Heart left ventricle (tissue), 16 donors: ENCODE measurements at regions not wholly inside any gene's neighbourhood (a gene's known extent, or its start where the extent isn't known, plus 50 kb on each side); places are given as distances from the start of the nearest gene placed in this dataset.

Experiments
- ATAC-seq, 4 donors: fragments of 200-7000 bp; cut with Tn5 transposase; one replicate each; pipeline ENCODE4 v1.9.1; 2020 to 2022; ENCODE audit warnings: moderate library complexity in 4 of 4, mild to moderate bottlenecking in 3 of 4, moderate number of reproducible peaks in 1 of 4
- DNase-seq, 5 donors: peaks; one replicate each; pipeline ENCODE4 v3.0.0-alpha.2; 2020
- H3K27ac ChIP-seq, 12 donors: fragments of 200-600 bp; sonication (generic) in 4 of 12; one replicate each; pipeline versions ENCODE4 v1.5.0 to v1.8.0; 2016 to 2022; ENCODE audit warnings: mild to moderate bottlenecking in 2 of 12
- H3K27me3 ChIP-seq, 9 donors: fragments of 200-600 bp; sonication (generic) in 2 of 9; one replicate each; pipeline versions ENCODE4 v1.5.1 to v1.8.0; 2016 to 2022; ENCODE audit warnings: mild to moderate bottlenecking in 3 of 9
- H3K36me3 ChIP-seq, 9 donors: fragments of 200-600 bp; sonication (generic) in 2 of 9; one replicate each; pipeline versions ENCODE4 v1.5.0 to v1.8.0; 2018 to 2022; ENCODE audit warnings: mild to moderate bottlenecking in 2 of 9
- H3K4me1 ChIP-seq, 12 donors: fragments of 200-600 bp; sonication (generic) in 4 of 12; one replicate each; pipeline versions ENCODE4 v1.5.0 to v1.8.0; 2016 to 2022; ENCODE audit warnings: mild to moderate bottlenecking in 3 of 12
- H3K4me3 ChIP-seq, 12 donors: fragments of 200-600 bp; sonication (generic) in 4 of 12; one replicate each; pipeline versions ENCODE4 v1.5.0 to v1.8.0; 2017 to 2022; ENCODE audit warnings: mild to moderate bottlenecking in 9 of 12, moderate library complexity in 4 of 12
- H3K9me3 ChIP-seq, 12 donors: fragments of 200-600 bp; sonication (generic) in 4 of 12; one replicate each; pipeline versions ENCODE4 v1.5.0 to v1.8.0; 2016 to 2022; ENCODE audit warnings: mild to moderate bottlenecking in 1 of 12
- CTCF ChIP-seq, 12 donors: fragments of 200-600 bp; sonication (generic) in 4 of 12; IDR thresholded peaks; one replicate each; pipeline versions ENCODE4 v1.5.0 to v1.8.0; 2018 to 2022; ENCODE audit warnings: antibody characterized with exemption in 12 of 12, mild to moderate bottlenecking in 5 of 12
- POLR2A ChIP-seq, 2 donors: fragments of 450-650 bp; IDR thresholded peaks; one replicate each; pipeline ENCODE4 v1.6.1; 2017; ENCODE audit warnings: antibody characterized with exemption in 2 of 2, mild to moderate bottlenecking in 2 of 2, moderate library complexity in 2 of 2
- WGBS, 4 donors: extraction: QIAGEN DNeasy Blood & Tissue Kit in 2 of 4; methylation state at CpG; one replicate each; pipeline versions ENCODE4 v1.1.5 to v1.1.7; 2013 to 2018; 5-methylcytosine and 5-hydroxymethylcytosine counted together
- intact Hi-C, 10 donors: fragments of 100-400 bp; cut with DNase I; formaldehyde crosslinking; loops; one replicate each; pipeline versions ENCODE4 v1.11.1 to v1.14.2; 2022
- donor health status: ischemic (EF 13 %, LVEDD 7.1; RV severe dilation, severe dysfunction).
- donor health status: healthy with polysubstance abuse.
- donor health status: DM: no; HTN: yes; CAD: no.
- donor health status: DM: no; HTN: no; CAD: no.
- donor health status: ischemic (EF 25% LVEDD 6.9; RV normal size, moderate dysfunction).
- donor health status: ischemic (EF 25% LVEDD 5.7; RV mildly dilated, moderate dysfunction).
- donor health status: healthy.
- donor health status: DM: yes; HTN: yes; CAD: no.
- donor health status: ischemic (EF 35%, LVEDD 5.7; RV mildly dilated, moderate dysfunction).
- donor health status: nonischemic (EF 11% LVEDD 7.7; RV severe dilation, severe dysfunction).
- donor health status: DM: yes; HTN: yes; CAD: no.
- donor health status: PGD.
- donor health status: ischemic (EF 29% LVEDD 5.4; RV normal size, mild dysfunction).
- donor health status: nonischemic (EF 23%, LVEDD 6.1; RV moderate dilation, normal function).

- no peak for ATAC-seq
- WGBS, 4 donors: 79 to 94% (median 89%) methylated on average over 1 of the region's 1 CpG
- no peak for DNase-seq
- TF ChIP-seq CTCF (IDR thresholded peaks at IDR 0.05) (no peak), POLR2A (IDR thresholded peaks at IDR 0.05) (no peak)
- Histone ChIP-seq H3K27me3 (no peaks in the 10 kb centered on the region), H3K4me1 (no peaks in the 10 kb centered on the region), H3K4me3 (no peak overlapping the region), H3K36me3 (no peaks in the 10 kb centered on the region), H3K9me3 (no peaks in the 10 kb centered on the region), H3K27ac (no peak overlapping the region)
- intact Hi-C loops: no loop called here
Observed at GRCh38 chr10:57161157-57161556, 800.1 kb upstream of the ZWINT start.

- Histone ChIP-seq H3K9me3 (no peaks in the 10 kb centered on the region), H3K27ac (no peak overlapping the region), H3K36me3 (no peaks in the 10 kb centered on the region), H3K4me3 (no peak overlapping the region), H3K4me1 (no peaks in the 10 kb centered on the region), H3K27me3 (no peaks in the 10 kb centered on the region)
- ATAC-seq (no peak), DNase-seq (no peak)
- intact Hi-C loops: no loop called here
- TF ChIP-seq POLR2A (IDR thresholded peaks at IDR 0.05): no peak
- TF ChIP-seq CTCF (IDR thresholded peaks at IDR 0.05): no peak
Observed at GRCh38 chr10:57145548-57145947, 784.5 kb upstream of the ZWINT start.

DNA sequence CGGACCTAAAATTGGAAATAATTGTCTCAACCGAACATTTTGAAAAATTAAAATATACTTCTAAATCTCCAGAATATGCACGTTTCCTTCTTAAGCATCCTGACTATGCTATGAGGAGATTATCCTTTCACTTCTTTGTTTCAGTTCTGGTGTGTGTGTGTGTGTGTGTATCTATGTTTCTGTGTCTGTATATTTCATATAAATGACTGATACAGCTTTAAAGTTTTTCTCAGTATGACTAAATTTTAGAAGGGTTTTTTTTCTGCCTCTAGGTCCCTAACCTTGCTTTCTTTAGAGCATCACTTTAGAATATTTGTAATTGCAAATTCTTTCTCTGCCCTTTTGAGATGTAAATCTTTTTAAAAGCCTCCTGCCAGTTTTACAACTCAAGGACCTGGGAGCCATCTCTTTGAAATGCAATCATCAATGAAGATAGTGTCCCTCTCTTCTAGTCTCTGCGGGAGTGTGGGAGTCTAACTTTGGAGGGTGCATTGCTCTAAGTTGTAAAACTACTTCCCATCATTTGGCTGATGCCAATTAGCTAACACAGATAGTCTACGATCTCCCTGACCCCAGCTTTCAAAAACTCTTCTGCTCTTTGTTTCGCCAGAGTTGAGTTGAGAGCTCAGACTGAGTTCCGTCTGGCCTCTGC is 782.0 kb upstream of the ZWINT start:
- no peak overlapping the region for H3K27ac ChIP-seq
- no peaks in the 10 kb centered on the region for H3K36me3 ChIP-seq
- DNase-seq (no peak), ATAC-seq (no peak)
- no peaks in the 10 kb centered on the region for H3K27me3 ChIP-seq
- intact Hi-C loops: no loop called here
- H3K4me3 ChIP-seq: no peak overlapping the region
- peaks cover 0 to 5% (median 0%) of the 10 kb centered on the region in 12 donors for H3K9me3 ChIP-seq
- no peaks in the 10 kb centered on the region for H3K4me1 ChIP-seq
- 40 to 49% (median 43%) methylated on average over 7 of the region's 7 CpGs for WGBS, 4 donors
- TF ChIP-seq CTCF (IDR thresholded peaks at IDR 0.05): no peak
- no peak for TF ChIP-seq POLR2A (IDR thresholded peaks at IDR 0.05)

GRCh38 chr10:57141708-57142107 is 780.6 kb upstream of the ZWINT start:
- ATAC-seq: no peak
- Histone ChIP-seq H3K36me3 (no peaks in the 10 kb centered on the region), H3K27ac (no peak overlapping the region), H3K4me3 (no peak overlapping the region), H3K9me3 (peaks cover 0 to 5% (median 0%) of the 10 kb centered on the region in 12 donors), H3K27me3 (no peaks in the 10 kb centered on the region), H3K4me1 (no peaks in the 10 kb centered on the region)
- intact Hi-C loops: no loop called here
- 88 to 94% (median 91%) methylated on average over 1 of the region's 1 CpG for WGBS, 4 donors
- no peak for TF ChIP-seq CTCF (IDR thresholded peaks at IDR 0.05)
- no peak for TF ChIP-seq POLR2A (IDR thresholded peaks at IDR 0.05)
- no peak for DNase-seq
